Fibroblast of skin of back (primary cell): ENCODE measurements at regions not wholly inside any gene's neighbourhood (a gene's known extent, or its start where the extent isn't known, plus 50 kb on each side); places are given as distances from the start of the nearest gene placed in this dataset.
A peak's percentile ranks its signal among the peaks of the same experiment; 100 is the strongest.

Experiments
- DNase-seq: peaks from one replicate; pipeline ENCODE4 v3.0.0-alpha.2; 2013

GRCh38 chr20:39117491-39117890 is 155.3 kb downstream of the DHX35 start:
- DNase-seq = peak; percentile 73

DNA sequence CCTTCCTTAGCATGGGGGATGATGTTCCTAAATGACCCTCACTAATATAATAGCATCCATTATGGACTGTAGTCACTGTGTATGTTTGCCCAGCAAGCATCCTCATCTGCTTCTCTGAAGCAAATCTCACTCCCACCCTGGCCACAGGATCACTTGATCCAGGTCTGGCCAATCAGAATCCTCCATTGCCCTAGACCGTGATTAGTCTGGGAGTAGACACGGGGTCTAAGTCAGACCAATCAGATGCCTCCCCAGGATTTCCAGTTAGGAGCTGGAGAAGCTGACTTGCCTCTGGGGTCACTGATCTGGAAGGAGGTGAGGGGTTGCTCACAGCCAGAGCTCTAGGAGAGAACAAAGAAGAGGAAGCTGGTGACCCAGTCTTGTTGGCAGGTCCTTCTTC is 153.9 kb downstream of the DHX35 start:
- no peak for DNase-seq

DNA sequence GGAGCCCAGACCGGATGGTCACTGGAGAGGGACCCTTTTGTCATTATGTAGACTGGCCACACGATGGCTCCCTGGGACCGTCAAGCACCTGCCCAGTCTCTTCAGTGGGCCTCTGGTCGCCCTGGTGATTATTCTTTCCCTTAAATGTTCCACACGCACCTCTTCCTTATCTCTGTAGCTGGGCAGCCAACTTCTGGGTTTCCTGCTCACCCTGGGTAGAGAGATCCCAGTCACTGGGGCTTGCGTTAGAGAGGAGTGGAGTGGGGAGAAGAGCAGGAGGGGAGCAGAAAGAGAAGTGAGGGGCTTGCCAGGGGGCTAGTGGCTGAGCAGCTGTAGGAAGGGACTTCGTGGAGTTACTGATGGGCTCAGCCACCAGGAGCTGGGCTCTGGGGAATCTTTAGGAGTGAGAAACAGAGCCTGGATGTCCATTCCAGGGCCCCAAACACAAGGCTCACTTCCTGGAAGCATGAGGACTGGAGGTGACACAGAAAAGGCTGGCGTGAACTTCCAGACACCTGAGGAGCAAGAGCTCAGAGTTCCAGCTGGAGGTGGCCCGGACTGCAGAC is 150.1 kb downstream of the DHX35 start:
- DNase-seq = peak; percentile 38

- DNase-seq = no peak
Observed at GRCh38 chr20:39111359-39112177, 149.4 kb downstream of the DHX35 start.

DNA sequence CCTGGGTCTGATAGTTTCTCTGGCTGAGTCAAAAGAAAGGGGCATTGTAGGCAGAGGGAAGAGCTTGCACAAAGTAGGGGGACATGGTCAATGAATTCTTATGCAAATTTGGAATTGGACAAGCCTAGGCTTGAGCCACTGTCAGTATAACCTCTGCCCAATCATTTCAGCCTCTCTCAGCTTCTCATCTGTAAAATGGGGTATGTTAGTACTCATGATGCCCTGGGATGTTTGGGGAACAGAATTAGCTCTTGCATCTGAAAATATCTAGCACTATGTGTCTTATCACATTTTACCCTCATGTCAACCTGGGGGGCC is 148.6 kb downstream of the DHX35 start:
- no peak for DNase-seq

DNA sequence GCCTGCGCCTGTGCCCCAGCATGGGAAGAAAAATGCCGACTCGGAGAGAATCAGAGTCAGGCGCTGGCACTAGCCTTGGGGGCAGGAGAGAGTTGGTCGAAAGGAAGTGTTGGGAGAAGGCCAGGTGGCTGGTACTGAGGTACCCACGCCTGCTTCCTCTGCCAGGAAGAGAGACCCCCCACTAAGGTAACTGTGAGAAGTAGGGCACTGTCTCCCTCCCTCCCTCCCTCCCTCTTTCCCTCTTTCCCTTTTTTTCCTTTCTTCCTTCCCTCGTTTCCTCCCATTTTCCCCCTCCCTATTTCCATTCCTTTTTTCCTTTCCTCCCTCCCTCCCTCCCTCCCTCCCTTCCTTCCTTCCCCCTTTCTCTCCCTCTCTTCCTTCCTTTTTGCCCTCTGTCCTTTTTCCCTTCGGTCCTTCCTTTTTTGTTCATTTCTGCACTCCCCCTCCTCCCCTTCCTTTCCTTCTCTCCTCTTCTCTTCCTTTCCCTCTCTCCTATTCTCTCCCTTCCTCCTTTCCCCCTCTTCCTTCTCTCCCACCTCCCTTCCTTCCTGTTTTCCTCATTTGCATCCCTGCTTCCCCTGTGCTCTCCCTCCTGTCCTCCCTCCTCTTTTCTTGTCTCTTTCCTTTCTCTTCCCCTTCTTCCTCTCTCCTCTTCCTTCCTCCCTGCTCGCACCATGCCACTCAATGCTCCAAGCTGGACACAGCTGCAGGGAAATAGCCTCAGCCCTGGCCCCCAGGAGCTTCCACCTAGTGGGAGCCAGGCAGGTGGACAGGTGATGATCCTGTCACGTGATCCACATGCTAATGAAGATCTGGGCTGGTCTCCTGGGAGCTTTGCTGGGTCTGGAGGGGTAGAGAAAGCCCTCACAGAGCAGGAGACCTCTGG is 148.0 kb downstream of the DHX35 start:
- DNase-seq = no peak

DNA sequence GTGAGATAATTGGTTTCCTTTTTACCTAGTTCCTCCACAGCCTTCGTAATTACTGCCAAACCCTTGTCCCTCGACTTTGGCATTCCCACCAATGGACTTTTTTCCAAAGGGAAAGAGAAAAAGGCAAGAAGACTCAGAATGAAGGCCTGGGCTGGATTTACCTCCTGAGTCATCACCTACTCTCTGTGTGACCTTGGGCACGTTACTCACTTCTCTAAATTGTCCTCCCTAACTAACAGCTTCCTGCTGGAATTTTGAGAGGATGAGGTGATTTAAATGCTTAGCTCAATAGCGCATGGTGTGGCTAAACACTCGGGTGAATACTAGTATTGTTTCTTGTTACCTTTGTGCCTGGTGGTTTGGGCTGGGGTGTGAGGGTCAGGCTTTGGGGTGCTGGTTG is 146.6 kb downstream of the DHX35 start:
- DNase-seq = peak; percentile 30

GRCh38 chr20:39107741-39108140 is 145.6 kb downstream of the DHX35 start:
- peak; percentile 56 for DNase-seq

GRCh38 chr20:39106791-39107190 is 144.6 kb downstream of the DHX35 start:
- DNase-seq = no peak

GRCh38 chr20:39105551-39105950 is 143.4 kb downstream of the DHX35 start:
- no peak for DNase-seq

DNA sequence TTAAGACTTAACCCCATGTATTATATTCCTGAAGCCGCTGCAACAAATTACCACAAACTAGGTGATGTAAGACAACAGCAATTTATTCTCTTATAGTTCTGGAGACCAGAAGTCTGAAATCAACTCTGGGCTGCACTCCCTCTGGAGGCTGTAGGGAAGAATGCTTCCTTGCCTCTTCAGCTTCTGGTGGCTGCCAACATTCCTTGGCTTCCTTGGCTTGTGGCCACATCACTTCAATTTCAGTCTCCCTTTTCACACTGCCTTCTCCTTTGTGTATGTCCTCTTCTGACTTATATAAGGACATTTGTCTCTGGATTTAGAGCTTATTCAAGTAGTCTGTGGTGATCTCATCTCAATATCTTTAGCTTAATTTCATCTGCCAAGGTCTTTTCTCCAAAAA is 141.6 kb downstream of the DHX35 start:
- no peak for DNase-seq

- no peak for DNase-seq
Observed at GRCh38 chr20:39103305-39103704, 141.2 kb downstream of the DHX35 start.

- DNase-seq = no peak
Observed at GRCh38 chr20:39101895-39102294, 139.8 kb downstream of the DHX35 start.

- DNase-seq = no peak
Observed at GRCh38 chr20:39100691-39101090, 138.5 kb downstream of the DHX35 start.

DNA sequence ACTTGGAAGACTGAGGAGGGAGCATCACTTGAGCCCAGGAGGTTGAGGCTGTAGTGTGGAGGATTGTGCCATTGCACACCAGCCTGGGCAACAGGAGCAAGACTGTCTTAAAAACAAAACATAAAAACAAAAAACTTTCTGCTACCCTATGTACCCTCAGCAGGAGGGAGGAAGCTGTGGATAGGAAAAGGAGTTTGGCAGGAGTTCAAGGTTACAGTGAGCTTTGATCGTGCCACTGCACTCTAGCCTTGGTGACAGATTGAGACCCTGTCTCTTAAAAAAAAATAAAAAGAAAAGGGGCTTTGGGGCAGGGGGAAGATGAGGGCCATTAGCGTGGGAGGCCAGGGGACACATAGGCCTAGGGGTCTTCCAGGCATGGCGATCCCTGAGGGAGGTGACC is 135.7 kb downstream of the DHX35 start:
- DNase-seq = no peak

GRCh38 chr20:39095870-39096269 is 133.7 kb downstream of the DHX35 start:
- no peak for DNase-seq

DNA sequence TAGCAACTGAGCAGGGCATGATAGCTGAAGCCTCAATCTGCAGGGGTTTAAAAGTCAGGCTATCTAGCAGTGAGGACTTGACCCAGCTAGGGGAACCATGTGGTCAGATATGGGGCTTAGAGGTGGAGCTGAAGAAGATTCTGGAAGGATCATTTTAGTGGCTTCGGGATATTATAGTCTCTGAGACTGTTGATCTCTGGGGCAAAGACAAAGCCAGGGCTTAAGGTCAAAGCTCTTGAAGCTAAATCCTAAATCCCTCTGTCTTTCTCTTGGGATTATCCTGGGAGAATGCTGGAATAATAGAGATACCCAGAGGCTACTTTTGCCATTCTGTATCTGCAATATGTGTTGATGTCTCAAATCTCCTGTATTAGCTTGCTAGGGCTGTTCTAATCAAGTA is 132.2 kb downstream of the DHX35 start:
- DNase-seq = no peak

DNA sequence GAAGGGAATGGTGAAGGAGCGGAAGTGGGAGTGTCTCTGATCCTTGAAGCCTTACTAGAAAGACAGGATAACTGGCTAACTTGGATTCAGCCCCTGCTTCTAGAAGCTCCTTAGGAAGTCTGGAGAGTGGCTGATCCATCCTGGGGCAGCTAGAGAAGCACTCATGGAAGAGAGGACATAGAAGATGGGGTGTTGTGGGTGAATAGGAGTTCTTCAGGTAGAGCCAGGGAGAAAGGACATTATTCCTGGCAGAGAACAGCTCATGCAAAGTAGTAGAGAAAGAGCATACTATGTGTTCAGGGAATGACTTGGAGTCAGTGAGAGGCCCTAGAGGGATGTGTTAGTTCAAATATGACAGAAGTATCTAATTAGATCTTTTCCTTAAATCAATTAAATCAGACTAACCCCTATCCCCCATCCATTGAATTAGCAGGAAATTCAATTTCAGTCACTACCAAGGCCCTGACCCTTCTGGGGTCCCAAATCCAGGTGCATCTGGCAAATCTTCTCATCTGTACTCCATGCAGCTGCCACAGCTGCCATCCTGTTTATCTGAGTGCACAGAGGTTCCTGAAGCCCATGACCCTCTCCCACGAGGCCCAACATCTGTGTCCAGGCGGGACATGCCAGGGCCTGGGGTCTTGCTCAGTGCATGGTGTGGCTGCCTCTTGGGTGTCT is 130.7 kb downstream of the DHX35 start:
- DNase-seq = no peak

- no peak for DNase-seq
Observed at GRCh38 chr20:39090906-39091305, 128.8 kb downstream of the DHX35 start.

GRCh38 chr20:39089797-39090196 is 127.7 kb downstream of the DHX35 start:
- DNase-seq = no peak
